Activated naive CD4-positive, alpha-beta T cell treated with anti-CD3 and anti-CD28 coated beads for 36 hours (primary cell): ENCODE measurements at regions not wholly inside any gene's neighbourhood (a gene's known extent, or its start where the extent isn't known, plus 50 kb on each side); places are given as distances from the start of the nearest gene placed in this dataset.

Source experiments
- CTCF ChIA-PET: fragments of 350-600 bp; sonication (Branson Sonifier 250); formaldehyde crosslinking; loops from one replicate; lab custom pipeline; 2021; ENCODE audit warnings: antibody characterized with exemption; lab: Charles Lee
- DNase-seq: peaks from one replicate; pipeline ENCODE4 v3.0.0-alpha.2; 2020
- H3K27ac Mint-ChIP-seq: one replicate; pipeline ENCODE4 v1.8.0; 2021; ENCODE audit warnings: mild to moderate bottlenecking, mixed read lengths
- H3K27me3 Mint-ChIP-seq: one replicate; pipeline ENCODE4 v1.8.0; 2021; ENCODE audit warnings: low read depth, mixed read lengths
- H3K36me3 Mint-ChIP-seq: one replicate; pipeline ENCODE4 v1.8.0; 2021; ENCODE audit warnings: low read depth, mixed read lengths
- H3K4me1 Mint-ChIP-seq: one replicate; pipeline ENCODE4 v1.8.0; 2021; ENCODE audit warnings: low read depth, mixed read lengths
- H3K4me3 Mint-ChIP-seq: one replicate; pipeline ENCODE4 v1.8.0; 2021; ENCODE audit warnings: mild to moderate bottlenecking, moderate library complexity, mixed read lengths
- H3K9me3 Mint-ChIP-seq: one replicate; pipeline ENCODE4 v1.8.0; 2021; ENCODE audit warnings: mixed read lengths
- intact Hi-C: fragments of 100-400 bp; cut with micrococcal nuclease; formaldehyde crosslinking; loops from one replicate; pipeline ENCODE4 v1.15.1; 2023

DNA sequence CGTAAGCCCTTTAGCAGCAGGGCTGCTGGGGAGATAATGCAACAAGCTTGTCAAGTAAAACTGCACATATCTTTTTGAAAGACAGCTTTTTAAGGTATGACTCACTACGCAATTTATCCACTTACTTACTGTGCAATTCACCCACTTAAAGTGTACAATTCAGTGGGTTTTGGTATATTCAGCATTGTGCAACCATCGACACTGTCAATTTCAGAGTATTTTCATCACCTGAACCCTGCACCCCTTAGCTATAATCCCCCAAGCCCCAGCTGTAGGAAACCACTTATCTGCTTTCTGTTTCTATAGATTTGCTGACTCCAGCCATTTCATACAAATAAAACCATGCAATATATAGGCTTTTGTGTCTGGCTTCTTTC, 168.0 kb downstream of the PTPN20 start:
- DNase-seq: no peak
- intact Hi-C loops: no loop called here
- no peaks in the 10 kb centered on the region for H3K27me3 Mint-ChIP-seq
- CTCF ChIA-PET: interaction anchor here (1.1 to 1.7 kb wide), 2 partner anchors 31 to 233 kb away, joined by 3 to 9 read pairs; no protein-coding TSS in a partner anchor
- H3K4me1 Mint-ChIP-seq: peaks cover 14% of the 10 kb centered on the region
- H3K27ac Mint-ChIP-seq: no peak overlapping the region
- no peaks in the 10 kb centered on the region for H3K9me3 Mint-ChIP-seq
- no peaks in the 10 kb centered on the region for H3K36me3 Mint-ChIP-seq
- no peak overlapping the region for H3K4me3 Mint-ChIP-seq

DNA sequence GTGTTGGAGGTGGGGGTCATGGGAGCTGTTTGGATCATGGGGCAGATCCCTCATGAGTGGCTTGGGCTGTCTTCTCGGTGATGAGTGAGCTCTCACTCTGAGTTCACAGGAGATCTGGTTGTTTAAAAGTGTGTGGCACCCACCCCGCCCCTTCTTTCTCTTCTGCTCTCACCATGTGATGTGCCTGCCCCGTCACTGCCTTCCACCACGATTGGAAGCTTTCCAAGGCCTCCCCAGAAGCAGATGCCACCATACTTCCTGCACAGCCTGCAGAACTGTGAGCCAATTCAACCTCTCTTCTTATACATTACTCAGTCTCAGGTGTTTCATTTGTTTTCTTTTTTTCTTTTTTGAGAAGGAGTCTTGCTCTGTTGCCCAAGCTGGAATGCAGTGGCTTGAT, 170.0 kb downstream of the PTPN20 start:
- Mint-ChIP-seq H3K27ac (no peak overlapping the region), H3K36me3 (no peaks in the 10 kb centered on the region), H3K4me3 (no peak overlapping the region), H3K9me3 (no peaks in the 10 kb centered on the region), H3K27me3 (no peaks in the 10 kb centered on the region), H3K4me1 (peaks cover 14% of the 10 kb centered on the region)
- intact Hi-C loops: no loop called here
- peak; percentile 43 for DNase-seq
- CTCF ChIA-PET: interaction anchor here (1.1 to 1.8 kb wide), 3 partner anchors 33 to 259 kb away, joined by 3 to 4 read pairs (median 4); no protein-coding TSS in a partner anchor

DNA sequence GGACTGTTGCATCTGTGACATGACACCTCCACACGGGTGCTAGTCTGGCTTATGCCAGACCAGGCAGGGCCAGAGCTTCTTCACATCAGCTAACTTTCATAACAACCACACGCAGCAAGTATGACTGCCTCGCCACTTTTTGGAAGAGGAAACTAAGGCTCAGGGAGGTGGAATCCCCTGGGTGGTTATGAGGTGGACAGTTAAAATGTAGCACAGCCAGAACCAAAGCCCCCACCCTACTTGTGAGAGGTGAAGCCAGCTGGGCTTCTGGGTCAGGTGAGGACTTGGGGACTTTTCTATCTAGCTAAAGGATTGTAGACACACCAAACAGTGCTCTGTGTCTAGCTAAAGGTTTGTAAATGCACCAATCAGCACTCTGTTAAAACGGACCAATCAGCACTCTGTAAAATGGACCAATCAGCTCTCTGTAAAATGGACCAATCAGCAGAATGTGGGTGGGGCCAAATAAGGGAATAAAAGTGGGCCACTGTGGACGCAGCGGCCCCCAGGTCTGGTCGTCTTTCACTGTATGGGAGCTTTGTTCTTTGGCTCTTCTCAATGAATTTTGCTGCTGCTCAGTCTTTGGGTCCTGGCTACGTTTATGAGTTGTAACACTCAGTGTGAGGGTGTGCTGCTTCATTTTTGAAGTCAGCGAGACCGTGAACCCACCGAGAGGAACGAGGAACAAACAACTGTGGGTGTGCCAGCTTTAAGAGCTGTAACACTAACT, 171.0 kb downstream of the PTPN20 start:
- no peak overlapping the region for H3K27ac Mint-ChIP-seq
- H3K27me3 Mint-ChIP-seq: no peaks in the 10 kb centered on the region
- intact Hi-C loops: no loop called here
- no peaks in the 10 kb centered on the region for H3K36me3 Mint-ChIP-seq
- DNase-seq: no peak
- H3K9me3 Mint-ChIP-seq: no peaks in the 10 kb centered on the region
- CTCF ChIA-PET: interaction anchor here (0.8 to 1.8 kb wide), 4 partner anchors 34 to 277 kb away, joined by 3 to 4 read pairs (median 4); no protein-coding TSS in a partner anchor
- no peak overlapping the region for H3K4me3 Mint-ChIP-seq
- H3K4me1 Mint-ChIP-seq: peaks cover 14% of the 10 kb centered on the region

DNA sequence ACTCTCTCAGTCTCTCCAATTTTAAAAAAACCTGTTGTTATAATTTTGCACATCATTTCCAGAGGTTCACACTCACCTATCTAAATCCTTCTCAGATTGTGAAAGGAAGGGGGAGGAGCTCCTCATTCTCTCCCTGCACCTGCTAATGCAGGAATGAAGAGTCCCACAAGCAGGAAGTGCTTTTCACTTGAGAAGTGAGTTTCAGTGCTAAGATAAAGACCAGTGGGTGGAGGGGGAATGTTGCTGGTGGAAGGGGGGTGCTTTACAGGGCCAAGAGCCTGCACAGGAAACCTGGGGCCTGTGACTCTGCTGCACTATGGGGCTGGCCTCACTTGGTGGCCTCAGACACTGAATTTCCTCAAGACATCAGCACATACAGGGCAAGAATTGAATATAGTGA, 176.4 kb downstream of the PTPN20 start:
- peaks cover 10% of the 10 kb centered on the region for H3K4me1 Mint-ChIP-seq
- intact Hi-C loops: no loop called here
- no peak for DNase-seq
- CTCF ChIA-PET: no interaction called here
- H3K4me3 Mint-ChIP-seq: no peak overlapping the region
- H3K9me3 Mint-ChIP-seq: no peaks in the 10 kb centered on the region
- no peaks in the 10 kb centered on the region for H3K27me3 Mint-ChIP-seq
- H3K36me3 Mint-ChIP-seq: no peaks in the 10 kb centered on the region
- peak overlapping the region; percentile 32 for H3K27ac Mint-ChIP-seq

DNA sequence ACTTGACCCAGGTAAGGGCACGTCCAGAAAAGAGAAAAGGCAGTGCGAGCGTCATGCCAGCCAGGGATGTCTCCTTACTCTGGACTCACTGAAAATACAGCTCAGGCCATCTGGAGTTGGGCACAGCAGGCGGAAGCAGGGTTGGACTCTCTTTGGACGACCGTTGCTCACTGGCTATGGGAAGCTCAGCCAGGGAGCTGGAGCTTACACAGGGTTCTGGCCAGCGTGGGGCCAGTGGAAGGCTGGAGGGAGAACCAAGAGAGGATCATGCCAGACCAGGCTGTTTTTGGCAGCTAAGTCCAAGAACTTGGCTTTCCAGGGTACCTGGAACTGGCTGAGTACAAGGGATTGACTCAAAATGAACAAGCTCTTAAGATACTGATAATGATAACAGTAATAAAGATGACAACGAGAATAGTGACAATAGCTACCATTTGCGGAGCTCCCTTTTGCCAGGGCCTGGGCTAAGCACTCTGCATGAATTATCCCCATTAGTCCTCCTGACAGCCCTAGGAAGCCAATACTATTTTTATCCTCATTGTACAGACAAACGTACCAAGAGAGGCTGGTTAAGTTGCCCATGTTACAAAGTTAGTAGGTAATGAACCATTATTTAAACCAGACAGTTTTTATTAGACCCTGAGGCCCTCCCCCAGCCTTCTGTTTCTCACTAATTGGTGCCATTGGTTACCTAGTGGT, 177.6 kb downstream of the PTPN20 start:
- CTCF ChIA-PET: interaction anchor here (0.8 kb wide), 1 partner anchor 32 kb away, joined by 3 read pairs; no protein-coding TSS in a partner anchor
- no peaks in the 10 kb centered on the region for H3K27me3 Mint-ChIP-seq
- no peaks in the 10 kb centered on the region for H3K36me3 Mint-ChIP-seq
- DNase-seq: no peak
- no peak overlapping the region for H3K4me3 Mint-ChIP-seq
- no peak overlapping the region for H3K27ac Mint-ChIP-seq
- H3K4me1 Mint-ChIP-seq: peaks cover 10% of the 10 kb centered on the region
- H3K9me3 Mint-ChIP-seq: no peaks in the 10 kb centered on the region
- intact Hi-C loops: no loop called here

DNA sequence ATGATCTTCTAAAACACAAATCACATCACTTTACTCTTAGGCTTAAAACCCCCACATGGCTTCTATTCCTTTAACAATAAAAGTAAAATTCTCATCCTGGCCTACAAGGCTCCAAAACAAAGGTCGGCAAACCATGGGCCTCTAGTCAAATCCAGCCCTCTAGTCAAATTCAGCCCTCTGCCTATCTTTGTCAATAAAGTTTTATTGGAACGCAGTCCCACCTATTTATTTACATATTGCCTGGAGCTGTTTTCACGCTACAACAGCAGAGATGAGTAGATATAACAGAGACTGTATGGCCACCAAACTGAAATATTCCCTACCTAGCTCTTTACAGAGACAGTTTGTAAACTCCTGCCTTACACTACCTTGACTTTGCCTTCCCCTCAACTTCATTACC, 178.8 kb downstream of the PTPN20 start:
- H3K27me3 Mint-ChIP-seq: no peaks in the 10 kb centered on the region
- no peak overlapping the region for H3K4me3 Mint-ChIP-seq
- DNase-seq: no peak
- no peaks in the 10 kb centered on the region for H3K36me3 Mint-ChIP-seq
- CTCF ChIA-PET: interaction anchor here (1.3 kb wide), 1 partner anchor 44 kb away, joined by 3 read pairs; no protein-coding TSS in a partner anchor
- H3K4me1 Mint-ChIP-seq: peaks cover 10% of the 10 kb centered on the region
- intact Hi-C loops: no loop called here
- no peaks in the 10 kb centered on the region for H3K9me3 Mint-ChIP-seq
- no peak overlapping the region for H3K27ac Mint-ChIP-seq

DNA sequence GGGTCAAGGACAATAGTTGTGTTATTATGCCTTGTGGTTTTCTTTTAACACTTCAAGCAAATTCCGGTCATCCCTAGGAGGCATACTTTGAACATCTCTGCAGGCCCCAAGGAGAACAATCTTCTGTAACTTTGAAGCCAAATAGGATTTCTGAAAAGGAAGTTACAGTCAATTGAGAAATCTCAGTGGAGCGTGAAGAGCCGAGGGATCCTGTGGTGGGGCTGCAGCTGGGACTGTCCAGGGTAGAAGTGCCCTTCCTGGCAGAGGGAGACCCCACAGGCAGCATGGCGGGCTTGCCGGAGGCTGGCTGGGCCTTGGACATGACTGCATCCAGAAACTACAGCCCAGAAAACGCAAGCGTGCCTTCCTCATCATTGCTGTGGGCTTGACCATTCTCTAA, 179.7 kb downstream of the PTPN20 start:
- no peak overlapping the region for H3K27ac Mint-ChIP-seq
- no peaks in the 10 kb centered on the region for H3K27me3 Mint-ChIP-seq
- no peak for DNase-seq
- no peak overlapping the region for H3K4me3 Mint-ChIP-seq
- intact Hi-C loops: no loop called here
- CTCF ChIA-PET: interaction anchor here (1.3 kb wide), 1 partner anchor 45 kb away, joined by 3 read pairs; no protein-coding TSS in a partner anchor
- peaks cover 10% of the 10 kb centered on the region for H3K4me1 Mint-ChIP-seq
- no peaks in the 10 kb centered on the region for H3K36me3 Mint-ChIP-seq
- H3K9me3 Mint-ChIP-seq: no peaks in the 10 kb centered on the region

DNA sequence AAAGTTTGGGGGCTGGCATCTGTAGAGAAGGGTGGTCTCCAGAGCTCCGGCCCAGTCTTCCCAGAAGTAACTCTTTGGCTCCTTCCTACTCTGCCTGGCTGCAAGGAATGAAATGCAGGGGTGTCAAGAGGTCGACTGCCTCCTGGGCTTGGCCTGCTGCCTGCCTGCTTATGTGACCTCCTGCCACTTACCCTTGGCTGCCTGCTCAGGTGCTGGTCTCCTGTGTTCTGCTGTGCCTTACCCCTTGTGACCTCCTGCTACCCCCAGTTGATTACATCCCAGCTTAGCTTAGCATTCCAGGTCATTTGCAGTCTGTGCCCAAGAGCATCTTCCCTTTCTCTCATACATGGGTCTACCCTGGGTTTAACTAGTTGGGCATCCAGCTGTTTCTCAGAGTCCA, 180.2 kb downstream of the PTPN20 start:
- Mint-ChIP-seq H3K4me1 (peaks cover 10% of the 10 kb centered on the region), H3K9me3 (no peaks in the 10 kb centered on the region), H3K27me3 (no peaks in the 10 kb centered on the region), H3K36me3 (no peaks in the 10 kb centered on the region), H3K4me3 (no peak overlapping the region), H3K27ac (no peak overlapping the region)
- DNase-seq: no peak
- intact Hi-C loops: no loop called here
- CTCF ChIA-PET: interaction anchor here (1.3 kb wide), 1 partner anchor 45 kb away, joined by 3 read pairs; no protein-coding TSS in a partner anchor

DNA sequence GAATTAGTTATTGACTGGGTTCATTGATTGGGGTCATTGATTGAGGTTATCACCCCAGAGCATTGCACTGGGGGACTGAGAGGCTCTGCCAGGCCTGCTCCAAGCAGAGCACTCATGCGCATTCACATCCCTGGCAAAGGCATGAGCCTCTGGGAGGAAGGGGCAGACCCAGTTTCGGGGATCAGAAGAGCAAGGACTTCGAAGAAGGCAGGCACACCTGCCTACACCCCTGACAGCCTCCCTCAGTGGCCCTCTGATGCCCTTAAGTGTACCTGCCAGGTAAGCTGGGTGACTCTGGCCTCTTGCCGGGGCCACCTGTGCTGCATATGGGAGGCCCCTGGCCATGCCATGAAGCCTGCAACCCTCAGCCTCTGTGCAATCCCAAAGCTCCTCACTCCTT, 181.1 kb downstream of the PTPN20 start:
- Mint-ChIP-seq H3K36me3 (no peaks in the 10 kb centered on the region), H3K27ac (no peak overlapping the region), H3K4me1 (peaks cover 10% of the 10 kb centered on the region), H3K9me3 (no peaks in the 10 kb centered on the region), H3K4me3 (no peak overlapping the region), H3K27me3 (no peaks in the 10 kb centered on the region)
- CTCF ChIA-PET: no interaction called here
- DNase-seq: no peak
- intact Hi-C loops: no loop called here

DNA sequence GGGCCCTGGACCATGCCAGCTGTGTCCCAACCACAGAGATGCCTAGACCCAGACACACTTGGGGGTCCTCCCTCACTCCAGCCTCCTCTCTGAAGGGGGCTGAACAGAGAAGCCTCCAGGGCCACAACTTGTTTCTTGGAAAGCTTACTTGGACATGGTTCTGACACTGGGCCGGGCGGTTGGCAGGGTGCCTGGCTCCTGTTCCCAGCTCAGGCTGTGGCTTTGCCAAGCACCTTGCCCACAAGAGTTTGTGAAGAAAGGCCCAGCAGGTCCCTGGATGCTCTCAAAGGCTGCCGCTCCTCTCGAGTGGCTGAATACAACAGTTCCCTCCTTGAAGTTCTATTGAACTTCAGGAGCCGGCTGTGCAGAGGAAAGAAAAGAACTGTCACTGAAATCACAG, 181.6 kb downstream of the PTPN20 start:
- Mint-ChIP-seq H3K4me1 (peaks cover 6% of the 10 kb centered on the region), H3K4me3 (no peak overlapping the region), H3K9me3 (no peaks in the 10 kb centered on the region), H3K27ac (no peak overlapping the region), H3K27me3 (no peaks in the 10 kb centered on the region), H3K36me3 (no peaks in the 10 kb centered on the region)
- DNase-seq: no peak
- CTCF ChIA-PET: no interaction called here
- intact Hi-C loops: no loop called here

DNA sequence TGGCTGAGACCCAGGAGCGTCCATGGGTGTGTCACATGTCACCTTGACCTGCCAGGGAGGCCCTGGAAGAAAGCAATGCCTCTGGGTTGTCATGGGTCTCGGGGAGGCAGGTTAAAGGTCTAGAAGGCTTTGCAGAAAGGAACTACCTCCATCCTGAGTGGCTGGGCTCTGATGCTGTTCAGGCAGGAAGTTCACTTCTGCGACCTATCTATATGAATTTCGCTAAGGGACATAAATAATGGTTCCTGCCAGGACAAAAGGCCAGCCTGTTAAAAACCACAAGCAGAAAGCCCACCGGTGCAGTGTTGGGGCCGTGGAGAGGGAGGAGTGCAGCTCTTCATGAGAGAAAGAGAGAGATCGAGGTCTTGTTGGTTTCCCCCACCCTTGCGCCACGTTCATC, 182.9 kb downstream of the PTPN20 start:
- intact Hi-C loops: no loop called here

DNA sequence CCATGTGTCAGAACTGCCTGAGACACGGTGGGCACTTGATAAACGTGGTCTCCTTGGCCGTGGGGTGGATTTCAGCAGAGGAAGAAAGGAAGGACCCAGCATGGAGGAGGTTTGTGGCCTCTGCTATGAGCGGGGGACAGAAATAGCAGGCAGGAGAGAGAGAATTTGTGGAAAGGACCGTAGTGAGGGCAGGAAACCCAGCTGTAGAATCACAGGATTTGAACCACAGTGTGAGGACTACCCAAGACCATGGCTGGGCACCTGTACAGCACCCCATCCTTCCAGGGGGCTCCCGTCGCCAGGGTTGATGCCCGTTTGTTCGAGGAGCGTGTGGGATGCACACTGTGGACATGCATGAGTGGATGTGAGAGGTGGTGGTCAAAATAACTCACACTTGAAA, 183.4 kb downstream of the PTPN20 start:
- Mint-ChIP-seq H3K4me1 (no peaks in the 10 kb centered on the region), H3K27ac (no peak overlapping the region), H3K4me3 (no peak overlapping the region), H3K27me3 (no peaks in the 10 kb centered on the region), H3K36me3 (no peaks in the 10 kb centered on the region), H3K9me3 (no peaks in the 10 kb centered on the region)
- DNase-seq: no peak
- CTCF ChIA-PET: interaction anchor here (1.2 kb wide), 1 partner anchor 70 kb away, joined by 3 read pairs; no protein-coding TSS in a partner anchor
- intact Hi-C loops: no loop called here

More for the DNA sequence above, 182.9 kb downstream of the PTPN20 start:
- H3K4me3 Mint-ChIP-seq: no peak overlapping the region
- H3K9me3 Mint-ChIP-seq: no peaks in the 10 kb centered on the region
- H3K27ac Mint-ChIP-seq: no peak overlapping the region
- no peaks in the 10 kb centered on the region for H3K27me3 Mint-ChIP-seq
- no peak for DNase-seq
- CTCF ChIA-PET: interaction anchor here (1.2 kb wide), 1 partner anchor 69 kb away, joined by 3 read pairs; no protein-coding TSS in a partner anchor
- no peaks in the 10 kb centered on the region for H3K4me1 Mint-ChIP-seq
- H3K36me3 Mint-ChIP-seq: no peaks in the 10 kb centered on the region
